K562 (cell line): ENCODE measurements at regions not wholly inside any gene's neighbourhood (a gene's known extent, or its start where the extent isn't known, plus 50 kb on each side); places are given as distances from the start of the nearest gene placed in this dataset.

ENCODE experiments used
- ATAC-seq: fragments of 200-7000 bp; cut with Tn5 transposase; 3 replicates; pipeline ENCODE4 v1.9.1; 2020; ENCODE audit warnings: moderate library complexity
- BruUV-seq: library from RNA; stranded (reverse); fragments of 400-500 nt; replicated peaks from 2 replicates; lab custom pipeline; 2021; lab: Mats Ljungman, UMichigan
- CTCF ChIA-PET: fragments of 300-600 bp; formaldehyde crosslinking; extraction: SDS; loops from one replicate; lab custom pipeline; 2021; ENCODE audit warnings: low intra/inter-chr PET ratio; lab: Yijun Ruan, JAX
- POLR2A ChIA-PET: fragments of 300-600, 350-650 bp; sonication (Branson Sonifier 250); formaldehyde crosslinking; extraction: SDS; loops from one replicate; lab custom pipeline; 2021; ENCODE audit warnings: antibody characterized with exemption, inconsistent platforms; lab: Yijun Ruan, JAX
- DNase-seq, 4 experiments: peaks; one replicate each; pipeline versions ENCODE4 v3.0.0 to v3.0.0-alpha.2; 2011 to 2018; ENCODE audit warnings: low spot score in 3 of 4, mixed read lengths in 3 of 4; ENCODE audit errors: extremely low read depth in 1 of 4
- FAIRE-seq: peaks from 2 replicates; lab custom pipeline; 2011; peaks lifted over from hg19 to GRCh38; lab: Jason Lieb, UNC
- H2AFZ ChIP-seq: 2 replicates; pipeline ENCODE4 v1.6.0; 2011; ENCODE audit warnings: low read depth, low read length, control low read depth, inconsistent platforms
- H3K27ac ChIP-seq: fragments of 200-600 bp; 3 replicates; pipeline ENCODE4 v1.8.0; 2011; ENCODE audit warnings: low read depth, mild to moderate bottlenecking, control low read depth, inconsistent platforms, low read length, moderate library complexity, mixed read lengths; ENCODE audit errors: extremely low read depth
- H3K27me3 ChIP-seq, 2 experiments: fragments of 300-600 bp in 1 of 2; 2 replicates in 1 of 2; 3 replicates in 1 of 2; pipeline versions ENCODE4 v1.6.0 to v1.8.0; 2011; ENCODE audit warnings: inconsistent platforms in 2 of 2, low read length in 2 of 2, mild to moderate bottlenecking in 1 of 2, mixed read lengths in 1 of 2, moderate library complexity in 1 of 2; ENCODE audit not compliant: control insufficient read depth in 2 of 2, insufficient read depth in 2 of 2
- H3K36me3 ChIP-seq: fragments of 300-600 bp; 3 replicates; pipeline ENCODE4 v1.8.0; 2011; ENCODE audit warnings: mild to moderate bottlenecking, low read length, inconsistent platforms; ENCODE audit not compliant: control insufficient read depth, insufficient read depth
- H3K4me1 ChIP-seq, 2 experiments: fragments of 200-600 bp in 1 of 2; replicated peaks in 1 of 2; 2 replicates in 1 of 2; 3 replicates in 1 of 2; pipeline versions ENCODE4 v1.5.1 to v1.8.0; 2011; ENCODE audit warnings: inconsistent platforms in 2 of 2, low read length in 2 of 2, mild to moderate bottlenecking in 1 of 2, mixed read lengths in 1 of 2, moderate library complexity in 1 of 2; ENCODE audit not compliant: control insufficient read depth in 2 of 2, insufficient read depth in 2 of 2
- H3K4me2 ChIP-seq: 2 replicates; pipeline ENCODE4 v1.6.1; 2011; ENCODE audit warnings: low read length, control low read depth, inconsistent platforms, mixed read lengths; ENCODE audit not compliant: insufficient read depth
- H3K4me3 ChIP-seq: fragments of 200-600 bp; sonication (generic), shearing (Covaris generic); 2 replicates; pipeline ENCODE4 v1.5.1; 2016; ENCODE audit warnings: control low read depth, inconsistent platforms
- H3K79me2 ChIP-seq: fragments of 200-600 bp; 3 replicates; pipeline ENCODE4 v1.8.0; 2011; ENCODE audit warnings: low read length, inconsistent platforms; ENCODE audit not compliant: control insufficient read depth, insufficient read depth
- H3K9ac ChIP-seq, 2 experiments: 2 replicates each; pipeline versions ENCODE4 v1.6.0 to v1.6.1; 2011; ENCODE audit warnings: low read depth in 2 of 2, low read length in 2 of 2, control low read depth in 1 of 2, inconsistent platforms in 1 of 2, mild to moderate bottlenecking in 1 of 2, mixed read lengths in 1 of 2; ENCODE audit not compliant: insufficient read depth in 1 of 2
- H3K9me1 ChIP-seq: one replicate; pipeline ENCODE4 v1.6.0; 2011; ENCODE audit warnings: inconsistent platforms, mild to moderate bottlenecking, low read length, moderate library complexity; ENCODE audit not compliant: control insufficient read depth, insufficient read depth
- H3K9me3 ChIP-seq: replicated peaks from 2 replicates; pipeline ENCODE4 v1.5.1; 2011; ENCODE audit warnings: low read depth, low read length, inconsistent platforms; ENCODE audit not compliant: control insufficient read depth, insufficient read depth
- H4K20me1 ChIP-seq: replicated peaks from 2 replicates; pipeline ENCODE4 v1.6.1; 2011; ENCODE audit warnings: low read length, inconsistent platforms, mixed read lengths; ENCODE audit not compliant: control insufficient read depth, insufficient read depth
- ARHGAP35 ChIP-seq: fragments of 450-650 bp; IDR thresholded peaks from 2 replicates; pipeline ENCODE4 v1.6.1; 2018; ENCODE audit not compliant: partially characterized antibody
- KDM4B ChIP-seq, 2 experiments: fragments of 450-650 bp in 1 of 2; sonication (generic) in 1 of 2; IDR thresholded peaks; 2 replicates each; pipeline ENCODE4 v1.6.1; 2016 to 2017; ENCODE audit warnings: borderline replicate concordance in 2 of 2, antibody characterized with exemption in 1 of 2, low read depth in 1 of 2, mild to moderate bottlenecking in 1 of 2
- NCOA6 ChIP-seq: fragments of 450-650 bp; IDR thresholded peaks from 2 replicates; pipeline ENCODE4 v1.6.1; 2017; ENCODE audit warnings: mild to moderate bottlenecking
- NFE2L1 ChIP-seq: fragments of 450-650 bp; IDR thresholded peaks from 2 replicates; pipeline ENCODE4 v1.6.1; 2016; ENCODE audit warnings: missing genetic modification characterization, low read depth, mild to moderate bottlenecking, missing compliant biosample characterization, moderate library complexity, borderline replicate concordance
- POLR2B ChIP-seq: fragments of 450-650 bp; IDR thresholded peaks from 2 replicates; pipeline ENCODE4 v1.6.1; 2018; ENCODE audit warnings: low read depth; ENCODE audit not compliant: partially characterized antibody
- RBM22 ChIP-seq: fragments of 200-400 bp; formaldehyde crosslinking; IDR thresholded peaks from 2 replicates; pipeline ENCODE4 v1.6.1; 2018; ENCODE audit warnings: low read length, low read depth; ENCODE audit not compliant: poor library complexity, severe bottlenecking
- SRSF7 ChIP-seq: fragments of 200-400 bp; formaldehyde crosslinking; optimal IDR thresholded peaks from 2 replicates; pipeline ENCODE3; 2017; ENCODE audit warnings: mild to moderate bottlenecking, low read depth, low read length
- ZKSCAN1 ChIP-seq: fragments of 150-350 bp; IDR thresholded peaks from 2 replicates; pipeline ENCODE4 v1.6.1; 2016; ENCODE audit warnings: low read depth, low read length
- WGBS: fragments of 100-300 bp; shearing (Covaris generic); methylation state at CpG from one replicate; pipeline ENCODE4 v1.1.6; 2016; ENCODE audit warnings: low coverage, mixed read lengths; ENCODE audit not compliant: insufficient coverage; ENCODE audit errors: missing lambda C conversion rate; 5-methylcytosine and 5-hydroxymethylcytosine counted together
- in situ Hi-C: fragments of 300-500 bp; cut with MboI; formaldehyde crosslinking; loops from 4 replicates; pipeline ENCODE4 v1.15.0; 2018; ENCODE audit warnings: inconsistent platforms, mixed read lengths
- intact Hi-C: fragments of 100-400 bp; cut with micrococcal nuclease; formaldehyde crosslinking; loops from 2 replicates; pipeline ENCODE4 v1.14.2; 2022
- TF ChIP-seq, protein P1 (sequence below): fragments of 250-450 bp; sonication (Bioruptor Pico); IDR thresholded peaks from 2 replicates; pipeline ENCODE4 v1.8.0; 2021; ENCODE audit warnings: moderate library complexity, mild to moderate bottlenecking, inconsistent platforms
- TF ChIP-seq, protein P2 (sequence below): IDR thresholded peaks from 3 replicates; pipeline ENCODE4 v1.6.1; 2011; ENCODE audit warnings: borderline replicate concordance, mild to moderate bottlenecking; ENCODE audit not compliant: insufficient read length, insufficient read depth

DNA sequence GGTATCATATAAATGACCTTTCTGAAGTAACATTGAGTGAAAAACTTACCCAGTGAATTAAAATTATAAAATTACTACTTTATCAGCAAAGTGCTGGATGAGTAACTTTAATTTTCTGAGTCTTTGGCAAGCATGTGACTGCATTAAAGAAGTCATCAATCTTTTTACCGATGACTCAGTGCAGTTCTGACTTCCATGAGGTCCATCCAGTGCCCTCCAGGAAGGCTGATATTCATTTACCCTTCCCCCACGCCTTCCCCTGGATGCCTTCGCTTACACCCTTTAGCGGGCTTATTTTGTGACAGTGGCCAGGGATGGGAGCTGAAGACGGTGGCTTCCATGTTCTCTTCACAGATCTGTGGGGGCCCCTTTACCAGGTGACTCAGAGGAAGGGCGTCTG is 572.9 kb upstream of the PFKP start:
- ChIA-PET CTCF (no interaction called here), POLR2A (no interaction called here)
- ATAC-seq (no peak), FAIRE-seq (no peak), DNase-seq (no peak)
- no peak for TF ChIP-seq SRSF7
- TF ChIP-seq ZKSCAN1 = no peak
- TF ChIP-seq POLR2B = no peak
- TF ChIP-seq KDM4B (IDR thresholded peaks at IDR 0.05; ENCODE audit: borderline replicate concordance in 2 of 2, low read depth in 1 of 2) = no peak
- TF ChIP-seq, protein P1, sequence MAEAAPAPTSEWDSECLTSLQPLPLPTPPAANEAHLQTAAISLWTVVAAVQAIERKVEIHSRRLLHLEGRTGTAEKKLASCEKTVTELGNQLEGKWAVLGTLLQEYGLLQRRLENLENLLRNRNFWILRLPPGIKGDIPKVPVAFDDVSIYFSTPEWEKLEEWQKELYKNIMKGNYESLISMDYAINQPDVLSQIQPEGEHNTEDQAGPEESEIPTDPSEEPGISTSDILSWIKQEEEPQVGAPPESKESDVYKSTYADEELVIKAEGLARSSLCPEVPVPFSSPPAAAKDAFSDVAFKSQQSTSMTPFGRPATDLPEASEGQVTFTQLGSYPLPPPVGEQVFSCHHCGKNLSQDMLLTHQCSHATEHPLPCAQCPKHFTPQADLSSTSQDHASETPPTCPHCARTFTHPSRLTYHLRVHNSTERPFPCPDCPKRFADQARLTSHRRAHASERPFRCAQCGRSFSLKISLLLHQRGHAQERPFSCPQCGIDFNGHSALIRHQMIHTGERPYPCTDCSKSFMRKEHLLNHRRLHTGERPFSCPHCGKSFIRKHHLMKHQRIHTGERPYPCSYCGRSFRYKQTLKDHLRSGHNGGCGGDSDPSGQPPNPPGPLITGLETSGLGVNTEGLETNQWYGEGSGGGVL (CRISPR knock-in tag) = no peak
- no peak for TF ChIP-seq NCOA6
- no peak for TF ChIP-seq RBM22
- TF ChIP-seq NFE2L1 (tag) = no peak
- TF ChIP-seq ARHGAP35 = no peak
- TF ChIP-seq, protein P2, sequence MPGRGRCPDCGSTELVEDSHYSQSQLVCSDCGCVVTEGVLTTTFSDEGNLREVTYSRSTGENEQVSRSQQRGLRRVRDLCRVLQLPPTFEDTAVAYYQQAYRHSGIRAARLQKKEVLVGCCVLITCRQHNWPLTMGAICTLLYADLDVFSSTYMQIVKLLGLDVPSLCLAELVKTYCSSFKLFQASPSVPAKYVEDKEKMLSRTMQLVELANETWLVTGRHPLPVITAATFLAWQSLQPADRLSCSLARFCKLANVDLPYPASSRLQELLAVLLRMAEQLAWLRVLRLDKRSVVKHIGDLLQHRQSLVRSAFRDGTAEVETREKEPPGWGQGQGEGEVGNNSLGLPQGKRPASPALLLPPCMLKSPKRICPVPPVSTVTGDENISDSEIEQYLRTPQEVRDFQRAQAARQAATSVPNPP = no peak
- Histone ChIP-seq H3K4me2 (no peak overlapping the region), H3K36me3 (no peaks in the 10 kb centered on the region), H3K79me2 (no peaks in the 10 kb centered on the region), H3K27me3 (peaks cover 0 to 3% of the 10 kb centered on the region in 2 experiments; a peak in 1 of 5 replicates), H2AFZ (no peak overlapping the region), H3K27ac (no peak overlapping the region), H3K9ac (no peak overlapping the region), H3K4me1 (no peaks in the 10 kb centered on the region), H3K4me3 (no peak overlapping the region), H4K20me1 (no peaks in the 10 kb centered on the region), H3K9me3 (no peaks in the 10 kb centered on the region), H3K9me1 (no peaks in the 10 kb centered on the region)
- no TSS peak for BruUV-seq
- in situ Hi-C loops (no loop called here), intact Hi-C loops (no loop called here)
- 2% methylated on average over 6 of the region's 6 CpGs for WGBS
